IMR-90 (cell line): ENCODE measurements at regions not wholly inside any gene's neighbourhood (a gene's known extent, or its start where the extent isn't known, plus 50 kb on each side); places are given as distances from the start of the nearest gene placed in this dataset.

Source experiments
- ATAC-seq: fragments of 200-7000 bp; cut with Tn5 transposase; 2 replicates; pipeline ENCODE4 v1.9.1; 2020; ENCODE audit warnings: low read depth, mild to moderate bottlenecking, moderate library complexity
- BruUV-seq: library from RNA; stranded (reverse); fragments of 400-500 nt; replicated peaks from 2 replicates; lab custom pipeline; 2021; lab: Mats Ljungman, UMichigan
- CTCF ChIA-PET: fragments of 300-600 bp; formaldehyde crosslinking; extraction: SDS; loops from one replicate; lab custom pipeline; 2021; ENCODE audit warnings: antibody characterized with exemption; lab: Yijun Ruan, JAX
- POLR2A ChIA-PET: fragments of 300-600 bp; sonication (Branson Sonifier 250); formaldehyde crosslinking; loops from one replicate; lab custom pipeline; 2022; ENCODE audit warnings: antibody characterized with exemption; ENCODE audit not compliant: unreplicated experiment; lab: Charles Lee
- DNase-seq: peaks from one replicate; pipeline ENCODE4 v3.0.0; 2013
- H2AFZ ChIP-seq: replicated peaks from 2 replicates; pipeline ENCODE3; 2013; ENCODE audit warnings: low read length, mild to moderate bottlenecking; ENCODE audit not compliant: poor library complexity
- H2AK5ac ChIP-seq: 2 replicates; pipeline ENCODE4 v1.6.1; 2013; ENCODE audit warnings: low read depth, low read length, inconsistent platforms
- H2AK9ac ChIP-seq: replicated peaks from 2 replicates; pipeline ENCODE3; 2013; ENCODE audit warnings: mild to moderate bottlenecking, low read depth, low read length, moderate library complexity; ENCODE audit not compliant: poor library complexity
- H2BK120ac ChIP-seq: 2 replicates; pipeline ENCODE4 v1.6.1; 2013; ENCODE audit warnings: low read depth, low read length, inconsistent platforms
- H2BK15ac ChIP-seq: 3 replicates; pipeline ENCODE4 v1.6.1; 2013; ENCODE audit warnings: low read depth, low read length, inconsistent platforms
- H2BK20ac ChIP-seq: 2 replicates; pipeline ENCODE4 v1.6.1; 2013; ENCODE audit warnings: low read depth, mild to moderate bottlenecking, inconsistent platforms, low read length, moderate library complexity
- H2BK5ac ChIP-seq: 2 replicates; pipeline ENCODE4 v1.6.1; 2013; ENCODE audit warnings: mild to moderate bottlenecking, low read depth, low read length, inconsistent platforms; ENCODE audit not compliant: poor library complexity, severe bottlenecking
- H3K14ac ChIP-seq: replicated peaks from 2 replicates; pipeline ENCODE4 v1.6.1; 2013; ENCODE audit warnings: low read depth, low read length, inconsistent platforms
- H3K18ac ChIP-seq: 2 replicates; pipeline ENCODE4 v1.6.1; 2013; ENCODE audit warnings: low read depth, low read length, control low read depth
- H3K23ac ChIP-seq: 2 replicates; pipeline ENCODE4 v1.6.1; 2013; ENCODE audit warnings: low read depth, low read length, inconsistent platforms
- H3K27ac ChIP-seq: 2 replicates; pipeline ENCODE4 v1.5.1; 2013; ENCODE audit warnings: mild to moderate bottlenecking, control low read depth, low read length; ENCODE audit not compliant: insufficient read depth
- H3K27me3 ChIP-seq: 2 replicates; pipeline ENCODE4 v1.6.1; 2013; ENCODE audit warnings: low read length; ENCODE audit not compliant: control insufficient read depth, insufficient read depth
- H3K36me3 ChIP-seq: 2 replicates; pipeline ENCODE4 v1.6.1; 2013; ENCODE audit warnings: low read length, mixed read lengths; ENCODE audit not compliant: control insufficient read depth, insufficient read depth
- H3K4ac ChIP-seq: 2 replicates; pipeline ENCODE4 v1.6.1; 2013; ENCODE audit warnings: low read depth, low read length, inconsistent platforms
- H3K4me1 ChIP-seq: 2 replicates; pipeline ENCODE4 v1.6.1; 2013; ENCODE audit warnings: low read length, mixed read lengths; ENCODE audit not compliant: control insufficient read depth, insufficient read depth
- H3K4me2 ChIP-seq: 2 replicates; pipeline ENCODE4 v1.6.1; 2013; ENCODE audit warnings: low read depth, mild to moderate bottlenecking, control low read depth, low read length, moderate library complexity
- H3K4me3 ChIP-seq: 2 replicates; pipeline ENCODE4 v1.5.1; 2013; ENCODE audit warnings: low read depth, mild to moderate bottlenecking, control low read depth, low read length, moderate library complexity; ENCODE audit not compliant: insufficient read depth
- H3K56ac ChIP-seq: 2 replicates; pipeline ENCODE4 v1.6.1; 2013; ENCODE audit warnings: low read length, inconsistent platforms; ENCODE audit not compliant: insufficient read depth; ENCODE audit errors: extremely low read depth
- H3K79me1 ChIP-seq, 2 experiments: 2 replicates each; pipeline ENCODE4 v1.6.1; 2013; ENCODE audit warnings: low read length in 2 of 2, inconsistent platforms in 1 of 2, low read depth in 1 of 2
- H3K9ac ChIP-seq: 2 replicates; pipeline ENCODE4 v1.6.1; 2013; ENCODE audit warnings: low read depth, low read length, control low read depth
- H3K9me1 ChIP-seq: 2 replicates; pipeline ENCODE4 v1.6.1; 2013; ENCODE audit warnings: low read length, inconsistent platforms; ENCODE audit not compliant: insufficient read depth
- H3K9me3 ChIP-seq: 2 replicates; pipeline ENCODE4 v1.6.1; 2013; ENCODE audit warnings: low read length; ENCODE audit not compliant: control insufficient read depth, insufficient read depth
- H4K20me1 ChIP-seq: 2 replicates; pipeline ENCODE4 v1.6.1; 2013; ENCODE audit warnings: low read length, inconsistent platforms; ENCODE audit not compliant: insufficient read depth
- H4K5ac ChIP-seq: 2 replicates; pipeline ENCODE4 v1.6.1; 2013; ENCODE audit warnings: mild to moderate bottlenecking, low read depth, low read length, control low read depth
- H4K8ac ChIP-seq, 2 experiments: 2 replicates each; pipeline ENCODE4 v1.6.1; 2013; ENCODE audit warnings: low read depth in 2 of 2, low read length in 2 of 2, control low read depth in 1 of 2, inconsistent platforms in 1 of 2
- H4K91ac ChIP-seq: 2 replicates; pipeline ENCODE4 v1.6.1; 2013; ENCODE audit warnings: low read depth, low read length, inconsistent platforms; ENCODE audit not compliant: insufficient read depth
- BHLHE40 ChIP-seq: fragments of 150-350 bp; IDR thresholded peaks from 2 replicates; pipeline ENCODE4 v1.6.1; 2016; ENCODE audit warnings: mild to moderate bottlenecking, low read depth, low read length
- CEBPB ChIP-seq: IDR thresholded peaks from 2 replicates; pipeline ENCODE4 v1.6.1; 2012; ENCODE audit warnings: low read depth, low read length, improper control_type of control experiment
- CHD1 ChIP-seq: IDR thresholded peaks from 2 replicates; pipeline ENCODE4 v1.6.1; 2012; ENCODE audit warnings: low read depth, low read length, improper control_type of control experiment
- FOS ChIP-seq: fragments of 150-350 bp; IDR thresholded peaks from 2 replicates; pipeline ENCODE4 v1.6.1; 2016; ENCODE audit warnings: low read depth, low read length
- MAFK ChIP-seq: IDR thresholded peaks from 2 replicates; pipeline ENCODE4 v1.6.1; 2012; ENCODE audit warnings: low read depth, low read length, improper control_type of control experiment
- MAZ ChIP-seq: IDR thresholded peaks from 2 replicates; pipeline ENCODE4 v1.6.1; 2012; ENCODE audit warnings: low read depth, mild to moderate bottlenecking, low read length, improper control_type of control experiment, moderate library complexity, borderline replicate concordance
- MXI1 ChIP-seq: IDR thresholded peaks from 2 replicates; pipeline ENCODE4 v1.6.1; 2012; ENCODE audit warnings: low read depth, mild to moderate bottlenecking, low read length, moderate library complexity, borderline replicate concordance
- NFE2L2 ChIP-seq: fragments of 150-350 bp; IDR thresholded peaks from 2 replicates; pipeline ENCODE4 v1.6.1; 2016; ENCODE audit warnings: low read depth, mild to moderate bottlenecking, low read length
- POLR2A ChIP-seq: IDR thresholded peaks from 2 replicates; pipeline ENCODE4 v1.6.1; 2012; ENCODE audit warnings: mild to moderate bottlenecking, low read depth, low read length
- RAD21 ChIP-seq: IDR thresholded peaks from 2 replicates; pipeline ENCODE4 v1.6.1; 2012; ENCODE audit warnings: low read length, improper control_type of control experiment
- RCOR1 ChIP-seq: IDR thresholded peaks from 2 replicates; pipeline ENCODE4 v1.6.1; 2012; ENCODE audit warnings: mild to moderate bottlenecking, low read length, improper control_type of control experiment; ENCODE audit not compliant: insufficient replicate concordance
- RFX5 ChIP-seq: IDR thresholded peaks from 2 replicates; pipeline ENCODE4 v1.8.0; 2012; ENCODE audit warnings: low read depth, mild to moderate bottlenecking, low read length, moderate library complexity
- SMC3 ChIP-seq: fragments of 150-350 bp; IDR thresholded peaks from 2 replicates; pipeline ENCODE4 v1.6.1; 2016; ENCODE audit warnings: low read depth, mild to moderate bottlenecking, antibody characterized with exemption, low read length, moderate library complexity
- WGBS, 2 experiments: methylation state at CpG; one replicate each; pipeline versions ENCODE4 v1.1.5 to v1.1.7; 2013; ENCODE audit warnings: missing lambda C conversion rate in 2 of 2; ENCODE audit not compliant: insufficient read length in 1 of 2; ENCODE audit errors: extremely low coverage in 2 of 2; 5-methylcytosine and 5-hydroxymethylcytosine counted together
- dilution Hi-C: fragments of 300-500 bp; cut with HindIII; formaldehyde crosslinking; loops from one replicate; pipeline ENCODE4 v1.14.3; 2018; ENCODE audit warnings: low sequenced_read_pairs; ENCODE audit not compliant: unreplicated experiment
- in situ Hi-C: fragments of 300-500 bp; cut with MboI; formaldehyde crosslinking; loops from 3 replicates; pipeline ENCODE4 v1.14.3; 2019; ENCODE audit warnings: low sequenced_read_pairs, inconsistent platforms, mixed read lengths
- intact Hi-C: fragments of 100-400 bp; cut with micrococcal nuclease; formaldehyde crosslinking; loops from 2 replicates; pipeline ENCODE4 v1.10.0; 2022
- TF ChIP-seq, protein P1 (sequence below): conservative IDR thresholded peaks from 2 replicates; pipeline ENCODE4 v1.5.1; 2012; ENCODE audit warnings: mild to moderate bottlenecking, low read depth, low read length, improper control_type of control experiment
- TF ChIP-seq, protein P2 (sequence below): fragments of 150-350 bp; IDR thresholded peaks from 2 replicates; pipeline ENCODE4 v1.6.1; 2016; ENCODE audit warnings: low read depth, mild to moderate bottlenecking, low read length, moderate library complexity, borderline replicate concordance
- TF ChIP-seq, protein P3 (sequence below): fragments of 150-350 bp; IDR thresholded peaks from 2 replicates; pipeline ENCODE4 v1.6.1; 2017; ENCODE audit warnings: mild to moderate bottlenecking, antibody characterized with exemption, low read length, low read depth

DNA sequence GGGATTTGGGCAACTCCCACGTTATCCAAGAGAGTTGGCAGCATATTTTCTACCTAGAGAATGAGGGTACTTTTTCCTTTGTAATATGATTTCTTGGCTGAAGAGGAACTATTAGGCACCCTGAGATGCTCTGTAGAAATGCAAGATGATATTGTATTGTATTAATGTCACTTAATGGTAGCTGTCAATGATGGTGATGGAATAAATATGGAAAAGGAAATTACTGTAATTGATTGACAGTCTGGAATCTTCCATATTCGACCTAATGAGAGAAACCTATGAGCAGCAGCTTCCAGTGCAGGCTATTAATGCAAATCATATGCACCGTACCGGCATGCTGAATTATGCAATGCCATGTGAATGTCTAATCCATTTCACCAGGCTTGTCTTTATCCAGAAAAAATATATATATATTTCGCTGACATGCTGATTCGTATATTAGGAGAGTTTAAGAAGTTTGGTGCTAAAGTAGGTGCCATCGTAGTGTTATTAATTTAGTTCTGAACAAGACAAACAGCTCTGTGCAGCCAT is 494.2 kb upstream of the JARID2 start:
- DNase-seq: no peak
- H3K4me3 ChIP-seq: no peak overlapping the region
- no peaks in the 10 kb centered on the region for H3K27me3 ChIP-seq
- H3K9me3 ChIP-seq: no peaks in the 10 kb centered on the region
- no peak overlapping the region for H4K91ac ChIP-seq
- no peak overlapping the region for H3K27ac ChIP-seq
- ATAC-seq: no peak
- dilution Hi-C loops (no loop called here), in situ Hi-C loops (no loop called here), intact Hi-C loops (no loop called here)
- no peak overlapping the region for H2AK5ac ChIP-seq
- no peak overlapping the region for H2BK20ac ChIP-seq
- H3K36me3 ChIP-seq: no peaks in the 10 kb centered on the region
- no peak for TF ChIP-seq FOS
- no peak for TF ChIP-seq POLR2A
- no peak for TF ChIP-seq RCOR1
- TF ChIP-seq, protein P1, sequence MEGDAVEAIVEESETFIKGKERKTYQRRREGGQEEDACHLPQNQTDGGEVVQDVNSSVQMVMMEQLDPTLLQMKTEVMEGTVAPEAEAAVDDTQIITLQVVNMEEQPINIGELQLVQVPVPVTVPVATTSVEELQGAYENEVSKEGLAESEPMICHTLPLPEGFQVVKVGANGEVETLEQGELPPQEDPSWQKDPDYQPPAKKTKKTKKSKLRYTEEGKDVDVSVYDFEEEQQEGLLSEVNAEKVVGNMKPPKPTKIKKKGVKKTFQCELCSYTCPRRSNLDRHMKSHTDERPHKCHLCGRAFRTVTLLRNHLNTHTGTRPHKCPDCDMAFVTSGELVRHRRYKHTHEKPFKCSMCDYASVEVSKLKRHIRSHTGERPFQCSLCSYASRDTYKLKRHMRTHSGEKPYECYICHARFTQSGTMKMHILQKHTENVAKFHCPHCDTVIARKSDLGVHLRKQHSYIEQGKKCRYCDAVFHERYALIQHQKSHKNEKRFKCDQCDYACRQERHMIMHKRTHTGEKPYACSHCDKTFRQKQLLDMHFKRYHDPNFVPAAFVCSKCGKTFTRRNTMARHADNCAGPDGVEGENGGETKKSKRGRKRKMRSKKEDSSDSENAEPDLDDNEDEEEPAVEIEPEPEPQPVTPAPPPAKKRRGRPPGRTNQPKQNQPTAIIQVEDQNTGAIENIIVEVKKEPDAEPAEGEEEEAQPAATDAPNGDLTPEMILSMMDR: no peak
- no peak for TF ChIP-seq RFX5
- TF ChIP-seq SMC3: no peak
- TF ChIP-seq, protein P2, sequence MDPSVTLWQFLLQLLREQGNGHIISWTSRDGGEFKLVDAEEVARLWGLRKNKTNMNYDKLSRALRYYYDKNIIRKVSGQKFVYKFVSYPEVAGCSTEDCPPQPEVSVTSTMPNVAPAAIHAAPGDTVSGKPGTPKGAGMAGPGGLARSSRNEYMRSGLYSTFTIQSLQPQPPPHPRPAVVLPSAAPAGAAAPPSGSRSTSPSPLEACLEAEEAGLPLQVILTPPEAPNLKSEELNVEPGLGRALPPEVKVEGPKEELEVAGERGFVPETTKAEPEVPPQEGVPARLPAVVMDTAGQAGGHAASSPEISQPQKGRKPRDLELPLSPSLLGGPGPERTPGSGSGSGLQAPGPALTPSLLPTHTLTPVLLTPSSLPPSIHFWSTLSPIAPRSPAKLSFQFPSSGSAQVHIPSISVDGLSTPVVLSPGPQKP: no peak
- TF ChIP-seq CHD1: no peak
- TF ChIP-seq RAD21: no peak
- no peak for TF ChIP-seq MXI1
- no peak for TF ChIP-seq MAFK
- TF ChIP-seq, protein P3, sequence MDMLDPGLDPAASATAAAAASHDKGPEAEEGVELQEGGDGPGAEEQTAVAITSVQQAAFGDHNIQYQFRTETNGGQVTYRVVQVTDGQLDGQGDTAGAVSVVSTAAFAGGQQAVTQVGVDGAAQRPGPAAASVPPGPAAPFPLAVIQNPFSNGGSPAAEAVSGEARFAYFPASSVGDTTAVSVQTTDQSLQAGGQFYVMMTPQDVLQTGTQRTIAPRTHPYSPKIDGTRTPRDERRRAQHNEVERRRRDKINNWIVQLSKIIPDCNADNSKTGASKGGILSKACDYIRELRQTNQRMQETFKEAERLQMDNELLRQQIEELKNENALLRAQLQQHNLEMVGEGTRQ: no peak
- TF ChIP-seq MAZ: no peak
- TF ChIP-seq BHLHE40: no peak
- TF ChIP-seq CEBPB: no peak
- TF ChIP-seq NFE2L2: no peak
- no peak overlapping the region for H2BK120ac ChIP-seq
- no peak overlapping the region for H3K4ac ChIP-seq
- ChIA-PET CTCF (no interaction called here), POLR2A (no interaction called here)
- no peak overlapping the region for H4K8ac ChIP-seq
- H3K79me1 ChIP-seq: no peaks in the 10 kb centered on the region
- no peak overlapping the region for H3K23ac ChIP-seq
- no peak overlapping the region for H2BK15ac ChIP-seq
- H3K9me1 ChIP-seq: peaks cover 3% of the 10 kb centered on the region; the same call in 1 of the 2 replicates
- H2AK9ac ChIP-seq: no peak overlapping the region
- H3K14ac ChIP-seq: no peak overlapping the region
- H3K18ac ChIP-seq: no peak overlapping the region
- no peak overlapping the region for H4K5ac ChIP-seq
- H4K20me1 ChIP-seq: no peaks in the 10 kb centered on the region
- BruUV-seq: no TSS peak
- WGBS, 2 experiments: 100% methylated on average over 1 of the region's 7 CpGs; no CpG with 5 or more reads in 1 of the 2 experiments
- no peak overlapping the region for H3K9ac ChIP-seq
- H2AFZ ChIP-seq: no peak overlapping the region
- no peak overlapping the region for H2BK5ac ChIP-seq
- H3K56ac ChIP-seq: no peak overlapping the region
- H3K4me1 ChIP-seq: peaks cover 4% of the 10 kb centered on the region; the same call in 1 of the 2 replicates
- H3K4me2 ChIP-seq: no peak overlapping the region
